ENCODE measurements at regions not wholly inside any gene's neighbourhood (a gene's known extent, or its start where the extent isn't known, plus 50 kb on each side); places are given as distances from the start of the nearest gene placed in this dataset.

DNA sequence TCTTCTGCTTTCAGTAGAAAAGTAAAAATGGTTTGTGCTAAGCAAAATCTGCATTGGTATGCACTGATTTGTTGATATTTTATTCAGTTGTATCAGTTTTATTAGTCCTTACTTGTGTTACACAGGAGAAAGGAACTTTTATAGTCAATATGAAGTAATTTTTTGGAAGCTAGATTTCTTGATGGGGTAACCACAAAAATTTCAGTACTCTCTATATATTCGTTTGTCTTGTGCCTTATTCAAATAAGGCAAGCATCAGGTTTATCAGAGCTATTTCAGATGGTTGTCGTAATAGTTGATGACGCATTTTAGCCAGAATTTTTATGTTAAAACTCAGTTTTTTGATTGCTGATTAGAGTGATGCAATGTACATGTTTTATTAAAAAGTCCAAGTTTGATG lies 50.7 kb upstream of the NIPA1 start:
- no peak for TF ChIP-seq EZH2 (IDR thresholded peaks at IDR 0.05; ENCODE audit: borderline replicate concordance, low read depth, low read length)
- TF ChIP-seq ZZZ3 (IDR thresholded peaks at IDR 0.05), result no peak
- TF ChIP-seq, protein P1, sequence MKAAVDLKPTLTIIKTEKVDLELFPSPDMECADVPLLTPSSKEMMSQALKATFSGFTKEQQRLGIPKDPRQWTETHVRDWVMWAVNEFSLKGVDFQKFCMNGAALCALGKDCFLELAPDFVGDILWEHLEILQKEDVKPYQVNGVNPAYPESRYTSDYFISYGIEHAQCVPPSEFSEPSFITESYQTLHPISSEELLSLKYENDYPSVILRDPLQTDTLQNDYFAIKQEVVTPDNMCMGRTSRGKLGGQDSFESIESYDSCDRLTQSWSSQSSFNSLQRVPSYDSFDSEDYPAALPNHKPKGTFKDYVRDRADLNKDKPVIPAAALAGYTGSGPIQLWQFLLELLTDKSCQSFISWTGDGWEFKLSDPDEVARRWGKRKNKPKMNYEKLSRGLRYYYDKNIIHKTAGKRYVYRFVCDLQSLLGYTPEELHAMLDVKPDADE (conservative IDR thresholded peaks at IDR 0.05; ENCODE audit: control insufficient read depth, low read depth, low read length), result no peak
- TF ChIP-seq SIN3A (IDR thresholded peaks at IDR 0.05; ENCODE audit: borderline replicate concordance in 2 of 2, control insufficient read depth in 1 of 2, low read depth in 2 of 2, low read length in 2 of 2), result no peak
- no peak for TF ChIP-seq JUN (IDR thresholded peaks at IDR 0.05; ENCODE audit: borderline replicate concordance, low read depth, low read length)
- no peak for TF ChIP-seq JUN (CRISPR knock-in tag; IDR thresholded peaks at IDR 0.05; ENCODE audit: borderline replicate concordance)
- TF ChIP-seq, protein P2, sequence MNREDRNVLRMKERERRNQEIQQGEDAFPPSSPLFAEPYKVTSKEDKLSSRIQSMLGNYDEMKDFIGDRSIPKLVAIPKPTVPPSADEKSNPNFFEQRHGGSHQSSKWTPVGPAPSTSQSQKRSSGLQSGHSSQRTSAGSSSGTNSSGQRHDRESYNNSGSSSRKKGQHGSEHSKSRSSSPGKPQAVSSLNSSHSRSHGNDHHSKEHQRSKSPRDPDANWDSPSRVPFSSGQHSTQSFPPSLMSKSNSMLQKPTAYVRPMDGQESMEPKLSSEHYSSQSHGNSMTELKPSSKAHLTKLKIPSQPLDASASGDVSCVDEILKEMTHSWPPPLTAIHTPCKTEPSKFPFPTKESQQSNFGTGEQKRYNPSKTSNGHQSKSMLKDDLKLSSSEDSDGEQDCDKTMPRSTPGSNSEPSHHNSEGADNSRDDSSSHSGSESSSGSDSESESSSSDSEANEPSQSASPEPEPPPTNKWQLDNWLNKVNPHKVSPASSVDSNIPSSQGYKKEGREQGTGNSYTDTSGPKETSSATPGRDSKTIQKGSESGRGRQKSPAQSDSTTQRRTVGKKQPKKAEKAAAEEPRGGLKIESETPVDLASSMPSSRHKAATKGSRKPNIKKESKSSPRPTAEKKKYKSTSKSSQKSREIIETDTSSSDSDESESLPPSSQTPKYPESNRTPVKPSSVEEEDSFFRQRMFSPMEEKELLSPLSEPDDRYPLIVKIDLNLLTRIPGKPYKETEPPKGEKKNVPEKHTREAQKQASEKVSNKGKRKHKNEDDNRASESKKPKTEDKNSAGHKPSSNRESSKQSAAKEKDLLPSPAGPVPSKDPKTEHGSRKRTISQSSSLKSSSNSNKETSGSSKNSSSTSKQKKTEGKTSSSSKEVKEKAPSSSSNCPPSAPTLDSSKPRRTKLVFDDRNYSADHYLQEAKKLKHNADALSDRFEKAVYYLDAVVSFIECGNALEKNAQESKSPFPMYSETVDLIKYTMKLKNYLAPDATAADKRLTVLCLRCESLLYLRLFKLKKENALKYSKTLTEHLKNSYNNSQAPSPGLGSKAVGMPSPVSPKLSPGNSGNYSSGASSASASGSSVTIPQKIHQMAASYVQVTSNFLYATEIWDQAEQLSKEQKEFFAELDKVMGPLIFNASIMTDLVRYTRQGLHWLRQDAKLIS (CRISPR knock-in tag; IDR thresholded peaks at IDR 0.05), result no peak
- TF ChIP-seq SIX5 (IDR thresholded peaks at IDR 0.05; ENCODE audit: borderline replicate concordance in 1 of 2, insufficient read depth in 1 of 2, low read depth in 1 of 2, low read length in 2 of 2), result no peak
- no peak for TF ChIP-seq TEAD4 (IDR thresholded peaks at IDR 0.05; ENCODE audit: low read length)
- TF ChIP-seq TEAD4 (CRISPR knock-in tag; IDR thresholded peaks at IDR 0.05; ENCODE audit: borderline replicate concordance), result no peak
- TF ChIP-seq ZNF436 (CRISPR knock-in tag; IDR thresholded peaks at IDR 0.05), result no peak
- TF ChIP-seq, protein P3, sequence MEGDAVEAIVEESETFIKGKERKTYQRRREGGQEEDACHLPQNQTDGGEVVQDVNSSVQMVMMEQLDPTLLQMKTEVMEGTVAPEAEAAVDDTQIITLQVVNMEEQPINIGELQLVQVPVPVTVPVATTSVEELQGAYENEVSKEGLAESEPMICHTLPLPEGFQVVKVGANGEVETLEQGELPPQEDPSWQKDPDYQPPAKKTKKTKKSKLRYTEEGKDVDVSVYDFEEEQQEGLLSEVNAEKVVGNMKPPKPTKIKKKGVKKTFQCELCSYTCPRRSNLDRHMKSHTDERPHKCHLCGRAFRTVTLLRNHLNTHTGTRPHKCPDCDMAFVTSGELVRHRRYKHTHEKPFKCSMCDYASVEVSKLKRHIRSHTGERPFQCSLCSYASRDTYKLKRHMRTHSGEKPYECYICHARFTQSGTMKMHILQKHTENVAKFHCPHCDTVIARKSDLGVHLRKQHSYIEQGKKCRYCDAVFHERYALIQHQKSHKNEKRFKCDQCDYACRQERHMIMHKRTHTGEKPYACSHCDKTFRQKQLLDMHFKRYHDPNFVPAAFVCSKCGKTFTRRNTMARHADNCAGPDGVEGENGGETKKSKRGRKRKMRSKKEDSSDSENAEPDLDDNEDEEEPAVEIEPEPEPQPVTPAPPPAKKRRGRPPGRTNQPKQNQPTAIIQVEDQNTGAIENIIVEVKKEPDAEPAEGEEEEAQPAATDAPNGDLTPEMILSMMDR (IDR thresholded peaks at IDR 0.05 in 2 of 3, conservative IDR thresholded peaks at IDR 0.05 in 1 of 3; ENCODE audit: insufficient read depth in 2 of 3, low read depth in 1 of 3, low read length in 3 of 3), result no peak

All from K562 (cell line).